GM10248 (cell line): ENCODE measurements at regions not wholly inside any gene's neighbourhood (a gene's known extent, or its start where the extent isn't known, plus 50 kb on each side); places are given as distances from the start of the nearest gene placed in this dataset.

ENCODE experiments used
- CTCF ChIA-PET: fragments of 300-600 bp; sonication (Branson Sonifier 250); formaldehyde crosslinking; extraction: SDS; loops from one replicate; lab custom pipeline; 2021; ENCODE audit warnings: antibody characterized with exemption; lab: Yijun Ruan, JAX
- POLR2A ChIA-PET: fragments of 350-650 bp; sonication (Branson Sonifier 250); formaldehyde crosslinking; extraction: SDS; loops from one replicate; lab custom pipeline; 2020; ENCODE audit warnings: antibody characterized with exemption; lab: Yijun Ruan, JAX
- DNase-seq: peaks from one replicate; pipeline ENCODE4 v3.0.0; 2012; ENCODE audit errors: extremely low spot score
- CTCF ChIP-seq: IDR thresholded peaks from 2 replicates; pipeline ENCODE4 v1.5.1; 2012; ENCODE audit warnings: mild to moderate bottlenecking, low read depth; ENCODE audit errors: extremely low read depth, missing control alignments, control extremely low read depth

GRCh38 chr5:155938051-155938450 is 388.9 kb upstream of the SGCD start:
- POLR2A ChIA-PET = no interaction called here
- CTCF ChIA-PET = interaction anchor here (1.1 to 1.4 kb wide), 2 partner anchors 11 to 12 kb away, joined by 3 to 7 read pairs; no protein-coding TSS in a partner anchor
- DNase-seq = no peak
- TF ChIP-seq CTCF = no peak

- CTCF ChIA-PET = no interaction called here
- DNase-seq = no peak
- no peak for TF ChIP-seq CTCF
- POLR2A ChIA-PET = no interaction called here
Measured at GRCh38 chr5:155941340-155941739, 385.6 kb upstream of the SGCD start.

GRCh38 chr5:155943516-155944407 is 383.2 kb upstream of the SGCD start:
- ChIA-PET POLR2A (interaction anchor here (0.6 kb wide), 1 partner anchor 588 kb away, joined by 3 read pairs; no protein-coding TSS in a partner anchor), CTCF (interaction anchor here (0.6 to 2.4 kb wide), 19 partner anchors 9 to 1191 kb away, joined by 3 to 26 read pairs (median 4); no protein-coding TSS in a partner anchor)
- peak; percentile 40 for DNase-seq
- TF ChIP-seq CTCF = peak; percentile 70

- DNase-seq = no peak
- CTCF ChIA-PET = interaction anchor here (1.0 kb wide), 1 partner anchor 868 kb away, joined by 3 read pairs; no protein-coding TSS in a partner anchor
- TF ChIP-seq CTCF = no peak
- POLR2A ChIA-PET = no interaction called here
Measured at GRCh38 chr5:155947394-155948062, 379.4 kb upstream of the SGCD start.

GRCh38 chr5:155948576-155948975 is 378.4 kb upstream of the SGCD start:
- TF ChIP-seq CTCF = no peak
- DNase-seq = no peak
- ChIA-PET POLR2A (no interaction called here), CTCF (no interaction called here)

DNA sequence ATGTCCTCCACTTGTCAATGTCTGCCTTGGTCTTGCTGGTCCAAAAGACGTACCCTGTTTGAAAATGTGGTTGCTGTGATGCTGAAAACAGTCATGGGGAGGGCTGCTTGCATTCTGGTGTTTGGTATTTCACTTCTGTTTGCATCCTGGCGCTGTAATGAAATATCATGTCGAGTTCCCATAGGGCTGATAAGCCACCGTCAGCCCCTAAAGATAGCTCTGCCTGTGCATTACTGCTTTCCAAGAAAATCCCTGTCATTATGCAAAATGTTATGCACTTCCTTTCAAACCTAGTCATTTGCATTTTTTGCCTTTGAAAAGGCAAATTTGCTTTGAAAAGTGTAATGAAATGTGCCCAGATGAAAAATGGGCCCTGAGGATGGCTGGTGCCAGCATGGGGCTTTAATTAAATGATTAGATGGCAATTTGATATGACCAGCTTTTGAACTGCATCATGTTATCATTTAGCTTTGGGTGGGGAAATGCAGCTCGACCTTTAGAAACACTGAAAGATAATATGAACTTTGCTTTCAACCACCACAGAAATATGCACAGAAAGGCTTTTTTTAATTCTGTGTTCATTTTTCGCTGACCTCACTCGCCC is 374.4 kb upstream of the SGCD start:
- CTCF ChIA-PET = interaction anchor here (0.9 to 2.3 kb wide), 2 partner anchors 9 to 20 kb away, joined by 3 to 8 read pairs; no protein-coding TSS in a partner anchor

More for the DNA sequence above, 374.4 kb upstream of the SGCD start:
- no peak for TF ChIP-seq CTCF
- POLR2A ChIA-PET = no interaction called here
- DNase-seq = no peak
